ENCODE measurements at regions not wholly inside any gene's neighbourhood (a gene's known extent, or its start where the extent isn't known, plus 50 kb on each side); places are given as distances from the start of the nearest gene placed in this dataset.
A peak's percentile ranks its signal among the peaks of the same experiment; 100 is the strongest.
"Not testable (repeated sequence)": the region's sequence is repeated elsewhere in the genome, so short reads cannot be mapped to it uniquely, and the experiment has no call there.

GRCh38 chr7:55688684-55689681, 116.7 kb upstream of the VOPP1 start:
- TF ChIP-seq REST (IDR thresholded peaks at IDR 0.05; ENCODE audit: insufficient read depth in 1 of 2, low read depth in 2 of 2, low read length in 2 of 2): not testable (repeated sequence)
- TF ChIP-seq POLR2AphosphoS5 (IDR thresholded peaks at IDR 0.05; ENCODE audit: low read depth, low read length): peak; percentile 48; the same call in 1 of the 2 replicates

Data from PFSK-1 (cell line).